Body of pancreas (tissue), 4 donors: ENCODE measurements at regions not wholly inside any gene's neighbourhood (a gene's known extent, or its start where the extent isn't known, plus 50 kb on each side); places are given as distances from the start of the nearest gene placed in this dataset.

Experiments used
- ATAC-seq: fragments of 150-250 bp; one replicate; pipeline ENCODE4 v1.9.1; 2016
- DNase-seq, 4 donors: peaks; one replicate each; pipeline ENCODE4 v3.0.0-alpha.2; 2019
- H3K27ac ChIP-seq, 4 donors: fragments of 200-600 bp; sonication (generic); 1 replicate in 3 of 4; 2 replicates in 1 of 4; pipeline versions ENCODE4 v1.5.1 to v1.6.1; 2016 to 2019; ENCODE audit warnings: mild to moderate bottlenecking in 1 of 4, mixed read lengths in 1 of 4, moderate library complexity in 1 of 4
- H3K27me3 ChIP-seq, 2 donors: fragments of 200-600 bp; sonication (generic); one replicate each; pipeline ENCODE4 v1.6.0; 2016; ENCODE audit warnings: mild to moderate bottlenecking in 1 of 2
- H3K36me3 ChIP-seq, 2 donors: fragments of 200-600 bp; sonication (generic); replicated peaks in 1 of 2; 2 replicates each; pipeline ENCODE4 v1.5.1; 2016; ENCODE audit warnings: low read depth in 2 of 2; ENCODE audit not compliant: insufficient read depth in 1 of 2
- H3K4me1 ChIP-seq: fragments of 200-600 bp; sonication (generic); one replicate; pipeline ENCODE4 v1.6.0; 2016
- H3K4me3 ChIP-seq, 2 donors: fragments of 200-600 bp; sonication (generic); 1 replicate in 1 of 2; 2 replicates in 1 of 2; pipeline ENCODE4 v1.5.1; 2016 to 2019
- H3K9me3 ChIP-seq, 3 donors: fragments of 200-600 bp; sonication (generic); 1 replicate in 2 of 3; 2 replicates in 1 of 3; pipeline ENCODE4 v1.5.1; 2016
- POLR2A ChIP-seq, 3 donors: fragments of 450-650 bp; IDR thresholded peaks; one replicate each; pipeline ENCODE4 v1.6.1; 2016; ENCODE audit warnings: antibody characterized with exemption in 3 of 3, mild to moderate bottlenecking in 2 of 3
- WGBS, 2 donors: methylation state at CpG; one replicate each; pipeline ENCODE4 v1.1.5; 2017; 5-methylcytosine and 5-hydroxymethylcytosine counted together
- intact Hi-C: fragments of 100-400 bp; cut with DNase I; formaldehyde crosslinking; loops from one replicate; pipeline ENCODE4 v1.15.1; 2023
- TF ChIP-seq, protein P1 (sequence below), 7 experiments: fragments of 450-650 bp in 4 of 7; fragments of 200-600 bp in 3 of 7; sonication (generic) in 3 of 7; IDR thresholded peaks; one replicate each; pipeline ENCODE4 v1.5.1; 2016 to 2019; ENCODE audit warnings: antibody characterized with exemption in 7 of 7

DNA sequence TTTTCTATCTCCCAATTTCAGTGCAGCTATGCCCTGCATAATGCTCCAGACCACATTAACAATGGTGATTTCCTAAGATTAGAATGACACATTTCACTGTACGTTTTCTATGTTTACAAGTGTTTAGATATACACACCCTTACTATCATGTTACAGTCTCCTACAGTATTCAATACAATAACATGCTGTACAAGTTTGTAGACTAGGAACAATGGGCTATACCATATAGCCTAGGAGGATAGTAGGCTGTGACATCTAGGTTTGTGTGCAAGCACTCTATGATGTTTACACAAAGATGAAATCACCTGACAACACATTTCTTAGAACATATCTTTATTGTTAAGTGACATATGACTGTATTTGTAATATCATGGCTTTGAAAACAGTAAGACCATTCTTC lies 1435.6 kb upstream of the NUDT12 start:
- DNase-seq, result no peak
- Histone ChIP-seq H3K27me3 (no peaks in the 10 kb centered on the region), H3K4me1 (no peaks in the 10 kb centered on the region), H3K36me3 (no peaks in the 10 kb centered on the region), H3K4me3 (no peak overlapping the region), H3K27ac (no peak overlapping the region), H3K9me3 (no peaks in the 10 kb centered on the region)
- intact Hi-C loops, result no loop called here
- TF ChIP-seq POLR2A (IDR thresholded peaks at IDR 0.05), result no peak
- TF ChIP-seq, protein P1, sequence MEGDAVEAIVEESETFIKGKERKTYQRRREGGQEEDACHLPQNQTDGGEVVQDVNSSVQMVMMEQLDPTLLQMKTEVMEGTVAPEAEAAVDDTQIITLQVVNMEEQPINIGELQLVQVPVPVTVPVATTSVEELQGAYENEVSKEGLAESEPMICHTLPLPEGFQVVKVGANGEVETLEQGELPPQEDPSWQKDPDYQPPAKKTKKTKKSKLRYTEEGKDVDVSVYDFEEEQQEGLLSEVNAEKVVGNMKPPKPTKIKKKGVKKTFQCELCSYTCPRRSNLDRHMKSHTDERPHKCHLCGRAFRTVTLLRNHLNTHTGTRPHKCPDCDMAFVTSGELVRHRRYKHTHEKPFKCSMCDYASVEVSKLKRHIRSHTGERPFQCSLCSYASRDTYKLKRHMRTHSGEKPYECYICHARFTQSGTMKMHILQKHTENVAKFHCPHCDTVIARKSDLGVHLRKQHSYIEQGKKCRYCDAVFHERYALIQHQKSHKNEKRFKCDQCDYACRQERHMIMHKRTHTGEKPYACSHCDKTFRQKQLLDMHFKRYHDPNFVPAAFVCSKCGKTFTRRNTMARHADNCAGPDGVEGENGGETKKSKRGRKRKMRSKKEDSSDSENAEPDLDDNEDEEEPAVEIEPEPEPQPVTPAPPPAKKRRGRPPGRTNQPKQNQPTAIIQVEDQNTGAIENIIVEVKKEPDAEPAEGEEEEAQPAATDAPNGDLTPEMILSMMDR (IDR thresholded peaks at IDR 0.05), result no peak
- no peak for ATAC-seq
- 24 to 39% methylated on average over 1 of the region's 1 CpG for WGBS, 2 donors

DNA sequence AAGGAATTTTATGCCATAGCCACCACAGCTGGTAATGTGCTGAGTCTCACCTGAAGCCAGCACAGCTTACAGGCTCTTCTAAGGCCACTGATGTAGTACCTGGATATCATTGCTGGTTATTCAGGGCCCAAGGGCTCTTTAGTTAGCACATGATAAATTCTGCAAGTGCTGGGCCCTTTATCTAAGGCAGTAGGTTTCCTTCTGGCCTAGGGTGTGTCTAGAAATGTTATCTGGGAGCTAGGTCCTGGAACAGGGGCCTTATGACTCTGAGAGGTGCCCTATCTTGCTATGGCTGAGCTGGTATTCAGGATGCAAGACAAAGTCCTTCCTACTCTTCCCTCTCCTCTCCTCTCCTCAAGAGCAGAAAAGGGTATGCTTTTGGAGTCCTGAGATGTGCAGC lies 1424.5 kb upstream of the NUDT12 start:
- DNase-seq (no peak), ATAC-seq (no peak)
- H3K4me1 ChIP-seq, result no peaks in the 10 kb centered on the region
- H3K9me3 ChIP-seq, result no peaks in the 10 kb centered on the region
- no peak for TF ChIP-seq POLR2A (IDR thresholded peaks at IDR 0.05)
- TF ChIP-seq, protein P1 (IDR thresholded peaks at IDR 0.05), result no peak
- no peak overlapping the region for H3K4me3 ChIP-seq
- no peak overlapping the region for H3K27ac ChIP-seq
- H3K36me3 ChIP-seq, result no peaks in the 10 kb centered on the region
- no peaks in the 10 kb centered on the region for H3K27me3 ChIP-seq
- intact Hi-C loops, result no loop called here

DNA sequence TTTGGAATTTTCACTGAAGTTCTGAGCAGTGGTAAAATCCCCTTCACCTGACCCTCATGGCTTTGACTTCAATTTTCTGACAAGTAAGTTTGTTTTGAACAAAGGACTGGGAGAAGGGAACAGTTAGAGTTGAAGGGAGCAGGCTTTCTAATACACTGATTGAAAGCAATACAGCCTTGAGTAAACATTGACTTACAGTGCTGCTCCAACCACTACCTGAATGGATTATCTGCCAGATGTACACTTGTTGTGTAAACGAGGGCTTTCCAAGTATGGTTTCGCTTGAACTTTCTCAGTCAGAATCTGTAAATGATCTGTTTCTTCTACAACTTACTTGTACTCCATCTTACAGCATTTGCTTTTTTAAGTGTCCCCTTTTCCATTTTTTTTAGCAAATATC lies 1414.9 kb upstream of the NUDT12 start:
- no peaks in the 10 kb centered on the region for H3K36me3 ChIP-seq
- H3K4me1 ChIP-seq, result no peaks in the 10 kb centered on the region
- WGBS, 2 donors, result 15 to 20% methylated on average over 2 of the region's 2 CpGs
- no peaks in the 10 kb centered on the region for H3K27me3 ChIP-seq
- DNase-seq, result no peak
- H3K27ac ChIP-seq, result no peak overlapping the region
- no peak for ATAC-seq
- TF ChIP-seq, protein P1 (IDR thresholded peaks at IDR 0.05), result no peak
- TF ChIP-seq POLR2A (IDR thresholded peaks at IDR 0.05), result no peak
- H3K4me3 ChIP-seq, result no peak overlapping the region
- intact Hi-C loops, result no loop called here
- no peaks in the 10 kb centered on the region for H3K9me3 ChIP-seq

DNA sequence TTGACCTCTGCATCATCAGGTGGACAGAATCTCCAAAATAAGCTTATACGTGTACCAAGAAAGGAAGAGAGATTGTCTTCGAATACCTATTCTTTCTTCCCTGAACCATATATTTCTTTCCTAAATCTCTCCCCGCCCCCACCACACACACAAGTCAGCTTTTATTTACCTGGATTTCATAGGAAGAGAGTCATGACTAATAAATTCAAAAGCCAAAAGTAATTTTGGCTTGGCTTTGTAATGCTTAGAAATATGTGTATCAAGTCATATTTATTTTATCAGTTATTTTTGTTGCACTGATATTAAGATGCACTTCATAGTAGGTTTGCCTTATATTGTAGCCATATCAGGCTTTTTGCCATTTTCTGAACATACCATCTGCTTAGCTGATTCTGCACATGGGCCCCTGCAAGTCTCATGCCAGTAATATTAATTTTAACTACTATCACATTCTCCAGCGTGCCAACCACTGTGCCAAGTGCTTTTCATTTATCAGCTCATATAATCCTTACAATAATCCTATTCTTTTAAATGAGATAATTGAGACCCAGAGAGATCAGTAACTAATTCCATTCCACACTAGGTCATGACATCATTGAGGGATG lies 1405.3 kb upstream of the NUDT12 start:
- no peaks in the 10 kb centered on the region for H3K27me3 ChIP-seq
- DNase-seq, result no peak
- no peaks in the 10 kb centered on the region for H3K4me1 ChIP-seq
- intact Hi-C loops, result no loop called here
- H3K27ac ChIP-seq, result no peak overlapping the region
- no peaks in the 10 kb centered on the region for H3K36me3 ChIP-seq
- ATAC-seq, result no peak
- no peak overlapping the region for H3K4me3 ChIP-seq
- WGBS, 2 donors, result 66 to 70% methylated on average over 4 of the region's 4 CpGs
- TF ChIP-seq POLR2A (IDR thresholded peaks at IDR 0.05), result no peak
- TF ChIP-seq, protein P1 (IDR thresholded peaks at IDR 0.05), result no peak
- no peaks in the 10 kb centered on the region for H3K9me3 ChIP-seq

DNA sequence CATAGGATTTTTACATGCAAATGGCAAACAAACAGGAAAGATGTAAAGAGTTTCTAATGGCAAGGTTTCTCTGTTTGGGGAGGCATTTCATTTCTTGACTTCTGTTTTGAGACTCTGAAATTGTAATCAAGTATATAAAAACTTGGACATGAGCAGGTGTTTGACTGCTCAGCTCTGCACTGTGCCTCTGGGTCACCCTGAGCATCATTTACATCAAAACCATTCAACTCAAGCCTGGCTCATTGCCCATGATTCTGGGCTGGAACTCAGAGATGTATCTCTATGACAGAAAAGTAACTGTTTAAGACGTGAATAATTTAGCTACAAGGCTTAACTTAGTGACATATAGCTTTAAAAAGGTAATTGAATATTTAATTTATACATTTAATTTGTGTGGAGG lies 1402.4 kb upstream of the NUDT12 start:
- Histone ChIP-seq H3K9me3 (no peaks in the 10 kb centered on the region), H3K27me3 (no peaks in the 10 kb centered on the region), H3K4me3 (no peak overlapping the region), H3K27ac (no peak overlapping the region), H3K36me3 (no peaks in the 10 kb centered on the region), H3K4me1 (no peaks in the 10 kb centered on the region)
- 32% methylated on average over 1 of the region's 1 CpG for WGBS, 2 donors
- TF ChIP-seq, protein P1 (IDR thresholded peaks at IDR 0.05), result no peak
- TF ChIP-seq POLR2A (IDR thresholded peaks at IDR 0.05), result no peak
- no peak for ATAC-seq
- intact Hi-C loops, result no loop called here
- no peak for DNase-seq
